PC-9 (cell line): ENCODE measurements at regions not wholly inside any gene's neighbourhood (a gene's known extent, or its start where the extent isn't known, plus 50 kb on each side); places are given as distances from the start of the nearest gene placed in this dataset.

Source experiments
- BruUV-seq: library from RNA; stranded (reverse); fragments of 400-500 nt; replicated peaks from 2 replicates; lab custom pipeline; 2021; lab: Mats Ljungman, UMichigan
- CTCF ChIA-PET: fragments of 300-600 bp; sonication (Branson Sonifier 250); formaldehyde crosslinking; loops from one replicate; lab custom pipeline; 2022; ENCODE audit warnings: antibody characterized with exemption; lab: Charles Lee
- POLR2A ChIA-PET: fragments of 300-600 bp; sonication (Branson Sonifier 250); formaldehyde crosslinking; loops from one replicate; lab custom pipeline; 2022; ENCODE audit warnings: antibody characterized with exemption; ENCODE audit not compliant: unreplicated experiment; lab: Charles Lee
- DNase-seq, 2 experiments: peaks; one replicate each; pipeline versions ENCODE4 v3.0.0 to v3.0.0-alpha.2; 2015 to 2022; ENCODE audit warnings: mixed read lengths in 1 of 2
- H2AFZ ChIP-seq: fragments of 200-600 bp; sonication (generic); 2 replicates; pipeline ENCODE4 v1.8.1; 2017; ENCODE audit warnings: antibody characterized with exemption
- H3F3A ChIP-seq: fragments of 200-600 bp; sonication (generic); 2 replicates; pipeline ENCODE4 v1.8.1; 2017; ENCODE audit warnings: antibody characterized with exemption, mild to moderate bottlenecking, low read depth; ENCODE audit not compliant: insufficient read depth
- H3K27ac ChIP-seq: fragments of 200-600 bp; sonication (generic); 2 replicates; pipeline ENCODE4 v1.6.1; 2016; ENCODE audit warnings: mixed run types
- H3K27me3 ChIP-seq: fragments of 200-600 bp; sonication (generic); 2 replicates; pipeline ENCODE4 v1.6.1; 2016; ENCODE audit warnings: low read depth, mixed run types; ENCODE audit not compliant: insufficient read depth
- H3K36me3 ChIP-seq: fragments of 200-600 bp; sonication (generic); 2 replicates; pipeline ENCODE4 v1.6.1; 2016; ENCODE audit warnings: low read depth, mixed run types
- H3K4me1 ChIP-seq: fragments of 200-600 bp; sonication (generic); replicated peaks from 2 replicates; pipeline ENCODE4 v1.6.1; 2016; ENCODE audit warnings: mixed run types; ENCODE audit not compliant: insufficient read depth
- H3K4me2 ChIP-seq: fragments of 200-600 bp; sonication (generic); 2 replicates; pipeline ENCODE4 v1.6.1; 2017; ENCODE audit warnings: mixed run types
- H3K4me3 ChIP-seq: fragments of 200-600 bp; sonication (generic); 2 replicates; pipeline ENCODE4 v1.6.1; 2016; ENCODE audit warnings: mixed run types
- H3K79me2 ChIP-seq: fragments of 200-600 bp; sonication (generic); 2 replicates; pipeline ENCODE4 v1.6.1; 2017; ENCODE audit warnings: low read depth, mixed run types
- H3K9me2 ChIP-seq: fragments of 200-600 bp; sonication (generic); 2 replicates; pipeline ENCODE4 v1.8.1; 2017; ENCODE audit warnings: mild to moderate bottlenecking; ENCODE audit not compliant: insufficient read depth
- H3K9me3 ChIP-seq: fragments of 200-600 bp; sonication (generic); 2 replicates; pipeline ENCODE4 v1.8.1; 2016; ENCODE audit warnings: low read depth; ENCODE audit not compliant: insufficient read depth
- H4K20me1 ChIP-seq: fragments of 200-600 bp; sonication (generic); 2 replicates; pipeline ENCODE4 v1.8.1; 2017; ENCODE audit not compliant: insufficient read depth
- EZH2 ChIP-seq: fragments of 200-600 bp; sonication (generic); IDR thresholded peaks from 2 replicates; pipeline ENCODE4 v1.8.0; 2017; ENCODE audit warnings: antibody characterized with exemption, low read depth
- intact Hi-C: fragments of 100-400 bp; cut with micrococcal nuclease; formaldehyde crosslinking; loops from one replicate; pipeline ENCODE4 v1.10.0; 2022; ENCODE audit not compliant: unreplicated experiment
- TF ChIP-seq, protein P1 (sequence below): fragments of 200-600 bp; sonication (generic); conservative IDR thresholded peaks from 2 replicates; pipeline ENCODE4 v1.6.1; 2017; ENCODE audit warnings: mixed run types, antibody characterized with exemption, mild to moderate bottlenecking, moderate library complexity

DNA sequence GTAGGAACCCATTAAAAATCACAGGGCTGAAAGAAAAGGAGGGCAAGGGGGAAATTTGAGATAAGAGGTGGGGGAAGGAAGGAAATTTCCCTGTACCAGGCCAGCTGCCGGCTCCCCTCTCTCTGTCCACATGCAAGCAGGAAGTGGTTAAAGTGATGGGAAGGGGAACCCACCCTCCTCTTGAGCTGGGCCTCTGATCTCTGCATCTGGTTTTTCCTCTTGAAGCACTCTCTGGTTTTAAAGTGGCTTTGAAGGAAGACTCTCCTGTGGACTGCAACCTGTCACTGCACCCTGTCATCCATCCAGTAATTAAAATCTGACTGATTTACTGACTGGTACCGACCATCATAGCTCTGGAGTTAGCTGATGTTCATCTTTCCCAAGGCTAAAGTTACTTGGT lies 239.6 kb downstream of the TSHZ3 start:
- Histone ChIP-seq H3K79me2 (no peaks in the 10 kb centered on the region), H3K36me3 (no peaks in the 10 kb centered on the region), H3K9me3 (no peaks in the 10 kb centered on the region), H3K4me1 (no peaks in the 10 kb centered on the region), H3K4me3 (no peak overlapping the region), H4K20me1 (no peaks in the 10 kb centered on the region), H3K9me2 (no peaks in the 10 kb centered on the region), H3K4me2 (no peak overlapping the region), H3K27ac (no peak overlapping the region), H3F3A (no peaks in the 10 kb centered on the region), H2AFZ (no peak overlapping the region), H3K27me3 (peaks cover 60% of the 10 kb centered on the region)
- intact Hi-C loops, result no loop called here
- no peak for DNase-seq
- BruUV-seq, result no TSS peak
- CTCF ChIA-PET, result no interaction called here
- TF ChIP-seq, protein P1, sequence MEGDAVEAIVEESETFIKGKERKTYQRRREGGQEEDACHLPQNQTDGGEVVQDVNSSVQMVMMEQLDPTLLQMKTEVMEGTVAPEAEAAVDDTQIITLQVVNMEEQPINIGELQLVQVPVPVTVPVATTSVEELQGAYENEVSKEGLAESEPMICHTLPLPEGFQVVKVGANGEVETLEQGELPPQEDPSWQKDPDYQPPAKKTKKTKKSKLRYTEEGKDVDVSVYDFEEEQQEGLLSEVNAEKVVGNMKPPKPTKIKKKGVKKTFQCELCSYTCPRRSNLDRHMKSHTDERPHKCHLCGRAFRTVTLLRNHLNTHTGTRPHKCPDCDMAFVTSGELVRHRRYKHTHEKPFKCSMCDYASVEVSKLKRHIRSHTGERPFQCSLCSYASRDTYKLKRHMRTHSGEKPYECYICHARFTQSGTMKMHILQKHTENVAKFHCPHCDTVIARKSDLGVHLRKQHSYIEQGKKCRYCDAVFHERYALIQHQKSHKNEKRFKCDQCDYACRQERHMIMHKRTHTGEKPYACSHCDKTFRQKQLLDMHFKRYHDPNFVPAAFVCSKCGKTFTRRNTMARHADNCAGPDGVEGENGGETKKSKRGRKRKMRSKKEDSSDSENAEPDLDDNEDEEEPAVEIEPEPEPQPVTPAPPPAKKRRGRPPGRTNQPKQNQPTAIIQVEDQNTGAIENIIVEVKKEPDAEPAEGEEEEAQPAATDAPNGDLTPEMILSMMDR, result no peak
- TF ChIP-seq EZH2, result no peak
- POLR2A ChIA-PET, result no interaction called here

DNA sequence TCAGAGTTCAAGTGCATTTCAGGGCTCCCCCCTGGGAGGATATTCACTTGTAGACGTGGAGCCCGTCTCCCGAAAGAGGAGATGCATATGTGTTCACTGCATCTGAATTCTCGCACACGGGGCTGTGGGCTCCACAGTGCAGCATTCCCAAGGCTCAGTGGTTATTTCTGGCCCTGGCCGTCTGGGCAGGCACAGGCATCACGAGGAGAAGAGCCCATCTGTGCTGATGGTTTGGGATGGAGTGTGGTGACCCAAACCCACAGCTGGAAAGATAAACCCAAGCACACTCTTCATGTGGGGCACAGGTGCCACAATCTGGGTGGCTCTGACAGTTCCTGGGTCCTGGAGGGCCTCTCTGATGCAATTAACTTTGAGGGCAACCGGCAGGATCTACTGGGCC lies 242.1 kb downstream of the TSHZ3 start:
- Histone ChIP-seq H4K20me1 (no peaks in the 10 kb centered on the region), H3K36me3 (no peaks in the 10 kb centered on the region)

DNA sequence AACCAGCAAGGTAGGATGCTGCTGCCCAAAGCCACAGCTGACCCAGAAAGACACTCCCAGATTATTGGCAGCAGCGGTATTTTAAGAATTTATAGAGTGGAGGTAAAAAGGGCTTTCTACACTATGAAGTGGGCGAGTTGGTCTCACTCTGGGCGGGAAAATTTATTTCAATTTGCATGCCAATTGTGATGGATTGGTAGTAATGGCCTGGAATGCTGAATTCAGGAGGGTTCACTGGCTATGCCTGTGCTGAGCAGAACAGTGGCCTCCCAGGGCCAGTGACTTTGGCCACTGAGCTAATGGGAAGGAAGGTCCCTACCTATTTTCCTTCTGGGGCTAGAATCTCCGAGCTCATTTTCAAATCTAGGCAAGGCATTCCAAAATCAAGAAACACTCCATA lies 243.5 kb downstream of the TSHZ3 start:
- Histone ChIP-seq H3K9me2 (no peaks in the 10 kb centered on the region), H2AFZ (no peak overlapping the region), H3K9me3 (no peaks in the 10 kb centered on the region), H4K20me1 (no peaks in the 10 kb centered on the region), H3F3A (no peaks in the 10 kb centered on the region), H3K27ac (no peak overlapping the region), H3K4me3 (no peak overlapping the region), H3K4me2 (no peak overlapping the region), H3K4me1 (no peaks in the 10 kb centered on the region), H3K79me2 (no peaks in the 10 kb centered on the region), H3K27me3 (peaks cover 75% of the 10 kb centered on the region), H3K36me3 (no peaks in the 10 kb centered on the region)
- intact Hi-C loops, result no loop called here
- CTCF ChIA-PET, result no interaction called here
- no TSS peak for BruUV-seq
- POLR2A ChIA-PET, result no interaction called here
- TF ChIP-seq, protein P1, result no peak
- TF ChIP-seq EZH2, result no peak
- no peak for DNase-seq

More for the DNA sequence above, 242.1 kb downstream of the TSHZ3 start:
- TF ChIP-seq, protein P1, result no peak
- TF ChIP-seq EZH2, result no peak
- Histone ChIP-seq H3F3A (no peaks in the 10 kb centered on the region), H3K9me3 (no peaks in the 10 kb centered on the region), H2AFZ (no peak overlapping the region), H3K27me3 (peaks cover 71% of the 10 kb centered on the region), H3K27ac (no peak overlapping the region), H3K4me1 (no peaks in the 10 kb centered on the region), H3K4me3 (no peak overlapping the region), H3K9me2 (no peaks in the 10 kb centered on the region), H3K79me2 (no peaks in the 10 kb centered on the region), H3K4me2 (no peak overlapping the region)
- DNase-seq, result no peak
- ChIA-PET CTCF (no interaction called here), POLR2A (no interaction called here)
- no TSS peak for BruUV-seq
- intact Hi-C loops, result no loop called here
